HG03354 (cell line): ENCODE measurements at regions not wholly inside any gene's neighbourhood (a gene's known extent, or its start where the extent isn't known, plus 50 kb on each side); places are given as distances from the start of the nearest gene placed in this dataset.
"Not testable (repeated sequence)": the region's sequence is repeated elsewhere in the genome, so short reads cannot be mapped to it uniquely, and the experiment has no call there.

Experiments
- ATAC-seq: cut with Tn5 transposase; IDR thresholded peaks from one replicate; pipeline ENCODE4 v1.9.1; 2021; ENCODE audit warnings: mild to moderate bottlenecking; ENCODE audit not compliant: unreplicated experiment, poor library complexity, severe bottlenecking

DNA sequence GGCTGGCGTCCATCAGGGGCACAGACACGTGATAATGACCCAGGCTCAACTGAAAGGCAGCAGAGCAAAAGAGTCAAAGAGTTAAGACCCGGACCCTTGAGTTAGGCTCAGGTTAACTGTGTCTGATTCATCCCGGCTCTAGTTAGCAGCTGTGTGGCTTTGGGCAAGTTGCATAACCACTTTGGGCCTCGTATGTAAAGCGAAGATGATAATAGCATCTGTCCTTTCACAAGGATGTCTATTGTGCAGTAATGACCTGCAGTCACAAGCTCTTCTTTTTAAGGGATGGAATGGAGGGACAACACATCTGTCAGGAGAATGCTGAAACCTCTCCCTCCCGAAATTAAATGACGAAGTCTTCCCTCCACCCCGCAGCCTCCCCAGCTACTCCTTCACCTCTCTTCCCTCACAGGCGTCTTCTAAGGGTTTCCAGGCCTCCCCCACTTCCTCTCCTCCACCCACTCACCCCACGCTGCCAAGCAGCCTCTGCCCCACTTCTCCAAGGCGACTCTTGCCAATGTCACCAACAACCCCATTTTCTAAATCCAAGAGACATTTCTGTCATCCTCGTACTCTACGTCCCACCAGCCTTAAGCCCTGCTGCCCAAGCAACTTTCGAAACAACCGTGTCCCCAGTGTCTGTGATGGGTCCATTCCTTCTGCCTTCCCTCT, 135.1 kb upstream of the ID2 start:
- ATAC-seq, result no peak

- ATAC-seq, result no peak
Observed at GRCh38 chr2:8547284-8548064, 134.4 kb upstream of the ID2 start.

- ATAC-seq, result no peak
Observed at GRCh38 chr2:8548065-8548618, 133.7 kb upstream of the ID2 start.

DNA sequence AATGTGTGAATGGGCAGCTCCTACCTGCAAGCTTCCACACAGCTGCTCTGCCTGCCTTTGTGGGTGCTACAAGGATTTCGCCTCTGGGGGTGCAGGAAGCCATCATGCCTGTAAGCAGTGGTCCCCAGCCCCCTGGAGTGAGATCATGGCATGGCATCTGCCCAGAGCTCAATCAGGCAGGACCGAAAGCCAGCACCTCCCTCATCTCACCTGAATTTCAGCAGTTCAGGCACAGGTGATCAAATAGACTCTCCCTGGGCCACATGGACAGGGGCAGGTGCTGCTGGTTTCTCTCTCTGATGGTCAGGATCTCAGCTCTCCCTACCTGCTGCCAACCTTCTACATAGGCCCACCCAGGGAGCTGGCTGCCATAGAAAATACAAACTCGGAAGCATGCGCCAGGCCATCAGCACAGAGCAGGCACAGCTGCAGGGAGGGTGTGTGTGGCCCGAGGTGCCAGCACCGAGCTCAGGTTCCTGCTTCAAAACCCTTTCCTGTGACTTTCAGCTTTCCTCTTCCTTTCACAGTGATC, 133.2 kb upstream of the ID2 start:
- ATAC-seq, result no peak

DNA sequence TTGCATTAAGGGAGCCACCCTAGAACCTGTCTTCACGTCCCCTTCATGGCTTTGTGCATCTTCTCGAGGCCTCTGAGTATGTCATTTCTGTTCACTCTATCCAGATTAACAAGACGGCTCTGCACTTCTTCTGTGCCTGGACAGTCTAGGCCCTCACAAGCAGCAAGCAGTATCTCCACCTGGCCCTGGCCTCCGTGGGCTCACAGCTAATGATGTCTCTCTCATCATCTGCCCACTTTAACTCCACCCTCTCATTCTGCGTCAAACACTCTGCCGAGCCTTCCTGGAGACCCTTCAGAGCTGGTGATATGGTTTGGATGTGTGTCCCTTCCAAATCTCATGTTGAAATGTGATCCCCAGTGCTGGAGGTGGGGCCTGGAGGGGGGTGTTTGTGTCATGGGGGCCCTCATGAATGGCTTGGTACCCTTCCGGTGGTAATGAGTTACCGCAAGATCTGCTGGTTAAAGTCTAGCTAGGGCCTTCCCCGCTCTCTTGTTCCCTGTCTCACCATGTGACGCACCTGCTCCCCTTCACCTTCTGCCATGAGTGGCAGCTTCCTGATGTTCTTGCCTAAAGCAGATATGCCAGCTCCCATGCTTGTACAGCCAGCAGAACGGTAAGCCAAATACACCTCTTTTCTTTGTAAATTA, 132.5 kb upstream of the ID2 start:
- no peak for ATAC-seq

- no peak for ATAC-seq
Observed at GRCh38 chr2:8549942-8550341, 131.9 kb upstream of the ID2 start.

DNA sequence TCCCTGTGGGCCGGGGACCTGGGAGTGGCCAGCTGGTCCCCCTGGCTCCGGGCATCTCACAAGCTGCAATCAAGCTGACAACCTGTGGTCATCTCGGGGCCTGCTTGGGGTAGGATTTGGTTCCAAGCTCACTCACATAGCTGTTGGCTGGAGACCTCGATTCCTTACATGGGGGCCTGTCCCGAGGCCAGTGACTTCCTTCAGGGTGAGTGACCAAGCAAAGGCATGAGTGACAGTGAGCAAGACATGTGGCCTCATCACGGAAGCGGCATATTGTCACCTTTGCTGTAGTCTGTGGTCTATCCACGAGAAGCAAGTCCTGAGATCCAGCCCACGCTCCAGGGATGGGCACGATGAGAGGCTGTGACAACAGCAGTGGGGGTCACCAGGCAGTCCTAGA, 131.4 kb upstream of the ID2 start:
- no peak for ATAC-seq

DNA sequence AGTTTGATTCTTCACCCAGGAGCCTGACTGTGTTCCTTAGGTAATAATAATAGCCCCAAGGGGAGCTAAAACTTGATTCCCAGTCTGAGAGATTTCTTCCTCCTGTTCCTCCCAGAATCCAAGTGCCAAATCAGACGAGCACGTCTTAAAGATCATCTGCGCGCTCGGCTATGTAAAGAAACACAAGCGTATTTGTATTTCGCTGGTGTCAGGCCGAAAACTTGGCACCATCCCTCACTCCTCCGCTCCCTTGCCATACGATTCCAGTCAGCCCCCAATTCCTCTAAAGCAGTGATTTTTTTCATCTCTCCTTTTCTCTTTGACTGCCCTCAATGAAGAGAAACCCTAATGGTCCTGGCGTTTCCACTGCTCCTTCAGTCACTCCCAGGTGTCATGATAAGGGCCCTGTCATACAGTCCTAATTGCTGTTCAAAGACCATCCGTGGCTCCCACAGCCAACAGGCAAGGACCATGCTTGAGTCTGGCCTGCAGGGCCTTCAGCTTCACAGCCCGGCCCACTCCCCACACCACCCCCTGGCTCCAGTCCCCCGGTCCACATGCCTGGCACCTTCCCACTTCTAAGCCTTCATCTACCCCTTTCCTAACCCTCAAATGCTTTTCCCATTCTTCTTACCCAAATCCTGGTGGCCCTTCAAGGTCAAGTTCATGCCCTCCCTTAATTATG, 130.8 kb upstream of the ID2 start:
- ATAC-seq, result no peak

- peak; percentile 79 for ATAC-seq
Observed at GRCh38 chr2:8551622-8552074, 130.2 kb upstream of the ID2 start.

DNA sequence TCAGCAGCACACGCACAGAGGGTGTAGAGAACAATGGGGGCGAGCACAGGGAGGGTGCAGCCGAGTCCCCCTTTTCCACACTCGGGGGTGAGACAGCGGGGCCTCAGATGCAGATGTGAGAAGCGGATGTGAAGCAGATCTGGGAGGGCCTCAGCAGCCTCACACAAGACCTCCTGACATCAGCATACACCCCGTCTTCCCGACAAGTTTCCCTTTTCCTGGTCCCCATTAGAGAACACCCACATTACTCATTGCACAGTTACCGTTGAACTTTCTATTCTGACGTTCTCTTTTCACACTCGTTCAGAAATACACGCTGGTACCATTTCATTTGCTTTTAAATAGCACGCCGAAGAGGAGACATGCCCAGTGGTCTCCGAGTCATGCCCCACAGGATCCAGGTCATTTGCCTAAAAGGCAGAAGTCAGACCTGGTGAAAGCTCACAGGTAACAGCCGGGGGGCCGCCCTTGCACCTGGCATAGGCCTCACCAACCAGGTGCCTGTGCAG, 129.5 kb upstream of the ID2 start:
- ATAC-seq, result peak; percentile 47

DNA sequence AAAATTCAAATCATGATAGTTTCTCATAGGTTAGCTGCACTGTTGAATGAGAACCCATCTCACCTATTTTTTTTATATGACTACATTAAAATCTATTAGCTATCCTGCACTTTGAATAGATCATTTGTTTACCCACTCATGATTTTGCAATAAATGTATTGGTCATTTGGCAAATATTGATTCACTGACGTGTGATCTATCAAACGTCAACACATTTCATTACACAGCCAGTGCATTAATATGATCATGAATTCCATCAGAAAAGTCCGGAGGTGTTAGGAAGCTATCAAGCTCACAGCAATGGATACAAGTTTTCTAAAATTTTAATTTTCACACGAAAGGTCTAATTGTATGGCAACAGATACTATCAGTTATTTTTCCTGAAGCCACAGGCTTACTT, 128.2 kb upstream of the ID2 start:
- ATAC-seq, result no peak

DNA sequence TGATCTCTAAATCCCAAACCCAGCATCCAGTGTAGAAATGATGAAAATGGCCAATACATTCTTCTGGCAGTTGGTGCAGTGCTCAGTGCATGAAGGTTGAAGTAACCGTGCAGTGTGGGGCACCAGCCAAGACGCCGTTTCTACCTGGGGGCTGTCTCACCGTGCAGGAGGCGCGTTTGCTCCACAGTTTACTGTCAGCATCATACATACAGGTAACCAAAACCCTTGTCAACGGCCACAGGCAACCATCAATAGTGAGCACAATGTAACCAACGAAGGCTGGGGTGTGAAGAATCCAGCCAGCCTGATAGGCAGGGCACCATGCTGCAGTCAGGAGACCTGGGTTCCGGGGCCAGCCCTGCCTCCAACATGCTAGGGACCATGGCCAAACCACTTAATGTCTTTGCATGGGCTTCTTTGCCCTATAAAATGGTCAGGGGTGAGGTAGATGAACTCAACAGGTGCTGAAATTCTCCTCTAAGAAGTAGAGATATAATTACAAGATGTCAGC, 127.5 kb upstream of the ID2 start:
- ATAC-seq, result no peak

DNA sequence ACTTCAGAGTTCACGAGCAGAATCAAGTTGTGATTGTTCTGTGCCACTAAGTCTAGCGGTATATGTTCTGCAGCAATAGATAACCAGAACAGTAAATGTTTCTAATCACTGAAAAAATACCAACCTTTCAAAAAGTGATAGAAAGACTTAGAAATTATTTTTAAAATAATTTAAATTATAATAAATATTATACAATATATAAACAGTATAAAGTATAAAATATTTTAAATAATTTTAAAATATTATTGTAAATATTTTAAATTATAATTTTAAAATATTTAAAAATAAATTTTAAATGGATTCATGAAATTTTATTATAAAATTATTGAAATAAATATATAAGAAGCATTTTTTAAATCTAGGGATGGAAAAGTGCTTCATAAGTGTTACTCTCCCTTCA, 126.3 kb upstream of the ID2 start:
- ATAC-seq, result no peak

DNA sequence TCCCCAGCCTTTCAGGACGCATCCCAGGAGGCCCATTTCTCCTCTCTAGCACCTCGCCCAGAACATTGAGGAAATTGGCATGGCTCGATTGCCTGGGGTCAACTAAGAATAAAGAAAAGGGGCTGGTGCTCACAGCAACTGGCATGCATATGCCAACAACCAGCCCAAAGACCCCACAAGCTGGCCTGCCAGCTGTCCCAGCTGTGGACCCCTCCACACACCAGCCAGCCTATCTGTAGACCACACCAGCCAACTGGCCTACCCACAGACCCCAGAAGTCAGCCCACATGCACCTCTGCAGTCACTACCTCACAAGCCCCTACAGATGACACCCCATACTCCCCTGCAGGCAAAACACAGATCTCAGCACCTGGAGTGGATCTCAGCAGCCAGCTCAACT, 123.8 kb upstream of the ID2 start:
- ATAC-seq, result no peak

GRCh38 chr2:8558956-8559355, 122.9 kb upstream of the ID2 start:
- ATAC-seq, result no peak

- ATAC-seq, result no peak
Observed at GRCh38 chr2:8559805-8560204, 122.1 kb upstream of the ID2 start.

GRCh38 chr2:8561692-8562091, 120.2 kb upstream of the ID2 start:
- not testable (repeated sequence) for ATAC-seq

DNA sequence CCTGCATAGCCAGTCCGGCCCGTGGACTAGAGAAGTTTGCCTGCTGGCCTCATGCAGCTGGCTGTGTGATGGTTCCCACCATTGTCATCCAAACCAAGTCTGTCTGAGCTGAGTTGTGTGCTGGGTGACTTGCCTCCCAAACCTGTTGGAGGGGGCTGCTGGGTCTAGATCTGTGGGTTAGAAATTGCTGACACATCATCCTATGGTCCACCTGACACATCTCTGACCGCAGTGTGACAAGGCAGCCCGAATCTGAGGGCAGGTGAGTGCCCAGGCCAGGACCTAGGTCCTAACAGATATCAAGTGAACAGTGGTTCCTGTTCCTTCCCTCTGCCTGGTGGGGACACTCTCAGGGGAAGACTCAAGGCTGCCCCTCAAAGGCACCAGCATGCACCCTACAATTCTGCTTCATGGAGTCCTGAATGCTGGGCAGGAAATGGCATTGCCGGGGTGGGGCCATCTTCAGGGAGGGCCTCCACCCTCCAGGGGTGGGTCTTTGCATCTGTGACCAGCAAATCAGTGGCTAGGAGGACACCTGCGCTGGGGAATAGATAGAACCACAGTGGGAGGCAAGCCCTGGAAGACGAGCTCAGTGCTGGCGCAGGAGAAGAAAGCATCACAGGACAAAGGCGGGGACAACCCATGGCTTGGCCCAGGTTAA, 117.9 kb upstream of the ID2 start:
- ATAC-seq, result no peak

GRCh38 chr2:8564475-8564874, 117.4 kb upstream of the ID2 start:
- ATAC-seq, result no peak
